Ovary (tissue), 3 donors: ENCODE measurements at regions not wholly inside any gene's neighbourhood (a gene's known extent, or its start where the extent isn't known, plus 50 kb on each side); places are given as distances from the start of the nearest gene placed in this dataset.

ENCODE experiments used
- CTCF ChIP-seq, 3 donors: fragments of 450-650 bp in 2 of 3; fragments of 200-600 bp in 1 of 3; IDR thresholded peaks; one replicate each; pipeline versions ENCODE4 v1.5.1 to v1.8.0; 2016 to 2022; ENCODE audit warnings: antibody characterized with exemption in 3 of 3, mild to moderate bottlenecking in 1 of 3
- EP300 ChIP-seq: sonication (generic); formaldehyde crosslinking; IDR thresholded peaks from one replicate; pipeline ENCODE4 v1.6.1; 2017; ENCODE audit warnings: antibody characterized with exemption
- POLR2A ChIP-seq: fragments of 450-650 bp; IDR thresholded peaks from one replicate; pipeline ENCODE4 v1.6.1; 2017; ENCODE audit warnings: antibody characterized with exemption, mild to moderate bottlenecking, moderate library complexity
- donor health status: DM: no; HTN: no; CAD: no.

GRCh38 chr13:23042181-23042580 is 138.6 kb upstream of the SGCG start:
- TF ChIP-seq CTCF (IDR thresholded peaks at IDR 0.05) (no peak), POLR2A (no peak), EP300 (no peak)
